Gastroesophageal sphincter (tissue), 4 donors: ENCODE measurements at regions not wholly inside any gene's neighbourhood (a gene's known extent, or its start where the extent isn't known, plus 50 kb on each side); places are given as distances from the start of the nearest gene placed in this dataset.

ENCODE experiments used
- ATAC-seq: fragments of 150-250 bp; one replicate; pipeline ENCODE4 v1.9.1; 2016; ENCODE audit warnings: mild to moderate bottlenecking, moderate library complexity
- H3K27ac ChIP-seq, 4 donors: fragments of 200-600 bp; sonication (generic) in 3 of 4; 1 replicate in 3 of 4; 2 replicates in 1 of 4; pipeline ENCODE4 v1.5.1; 2016 to 2019
- H3K27me3 ChIP-seq: fragments of 200-600 bp; sonication (generic); one replicate; pipeline ENCODE4 v1.5.1; 2019
- H3K36me3 ChIP-seq, 2 donors: fragments of 200-600 bp; sonication (generic); one replicate each; pipeline ENCODE4 v1.5.1; 2019; ENCODE audit warnings: control low read depth in 1 of 2
- H3K4me1 ChIP-seq, 3 donors: fragments of 200-600 bp; sonication (generic); 1 replicate in 2 of 3; 2 replicates in 1 of 3; pipeline ENCODE4 v1.5.1; 2016 to 2019; ENCODE audit warnings: control low read depth in 2 of 3
- H3K4me3 ChIP-seq, 2 donors: fragments of 200-600 bp; sonication (generic); one replicate each; pipeline ENCODE4 v1.5.1; 2019; ENCODE audit warnings: mild to moderate bottlenecking in 1 of 2, moderate library complexity in 1 of 2
- H3K9me3 ChIP-seq, 3 donors: fragments of 200-600 bp; sonication (generic); one replicate each; pipeline ENCODE4 v1.5.1; 2017 to 2019; ENCODE audit warnings: control low read depth in 2 of 3
- EP300 ChIP-seq: sonication (generic); formaldehyde crosslinking; IDR thresholded peaks from one replicate; pipeline ENCODE4 v1.6.1; 2017; ENCODE audit warnings: antibody characterized with exemption, mild to moderate bottlenecking
- POLR2A ChIP-seq, 2 donors: fragments of 450-650 bp; IDR thresholded peaks; one replicate each; pipeline ENCODE4 v1.6.1; 2017; ENCODE audit warnings: antibody characterized with exemption in 2 of 2, mild to moderate bottlenecking in 2 of 2, moderate library complexity in 1 of 2
- POLR2AphosphoS5 ChIP-seq: sonication (generic); formaldehyde crosslinking; IDR thresholded peaks from one replicate; pipeline ENCODE4 v1.6.1; 2017; ENCODE audit warnings: antibody characterized with exemption
- WGBS, 2 donors: methylation state at CpG; one replicate each; pipeline ENCODE4 v1.1.5; 2018; ENCODE audit warnings: low coverage in 1 of 2; 5-methylcytosine and 5-hydroxymethylcytosine counted together
- TF ChIP-seq, protein P1 (sequence below), 4 experiments: fragments of 200-600 bp in 2 of 4; fragments of 450-650 bp in 2 of 4; sonication (generic) in 1 of 4; IDR thresholded peaks; one replicate each; pipeline ENCODE4 v1.5.1; 2017 to 2019; ENCODE audit warnings: antibody characterized with exemption in 4 of 4, mild to moderate bottlenecking in 2 of 4, moderate library complexity in 2 of 4

- Histone ChIP-seq H3K27me3 (no peaks in the 10 kb centered on the region), H3K4me3 (no peak overlapping the region), H3K9me3 (no peaks in the 10 kb centered on the region), H3K36me3 (no peaks in the 10 kb centered on the region), H3K27ac (no peak overlapping the region), H3K4me1 (no peaks in the 10 kb centered on the region)
- no peak for TF ChIP-seq POLR2A (IDR thresholded peaks at IDR 0.05)
- TF ChIP-seq, protein P1, sequence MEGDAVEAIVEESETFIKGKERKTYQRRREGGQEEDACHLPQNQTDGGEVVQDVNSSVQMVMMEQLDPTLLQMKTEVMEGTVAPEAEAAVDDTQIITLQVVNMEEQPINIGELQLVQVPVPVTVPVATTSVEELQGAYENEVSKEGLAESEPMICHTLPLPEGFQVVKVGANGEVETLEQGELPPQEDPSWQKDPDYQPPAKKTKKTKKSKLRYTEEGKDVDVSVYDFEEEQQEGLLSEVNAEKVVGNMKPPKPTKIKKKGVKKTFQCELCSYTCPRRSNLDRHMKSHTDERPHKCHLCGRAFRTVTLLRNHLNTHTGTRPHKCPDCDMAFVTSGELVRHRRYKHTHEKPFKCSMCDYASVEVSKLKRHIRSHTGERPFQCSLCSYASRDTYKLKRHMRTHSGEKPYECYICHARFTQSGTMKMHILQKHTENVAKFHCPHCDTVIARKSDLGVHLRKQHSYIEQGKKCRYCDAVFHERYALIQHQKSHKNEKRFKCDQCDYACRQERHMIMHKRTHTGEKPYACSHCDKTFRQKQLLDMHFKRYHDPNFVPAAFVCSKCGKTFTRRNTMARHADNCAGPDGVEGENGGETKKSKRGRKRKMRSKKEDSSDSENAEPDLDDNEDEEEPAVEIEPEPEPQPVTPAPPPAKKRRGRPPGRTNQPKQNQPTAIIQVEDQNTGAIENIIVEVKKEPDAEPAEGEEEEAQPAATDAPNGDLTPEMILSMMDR (IDR thresholded peaks at IDR 0.05) = no peak
- TF ChIP-seq EP300 = no peak
- no peak for TF ChIP-seq POLR2AphosphoS5
- no peak for ATAC-seq
Observed at GRCh38 chr7:54129035-54129434, 413.1 kb upstream of the VSTM2A start.

DNA sequence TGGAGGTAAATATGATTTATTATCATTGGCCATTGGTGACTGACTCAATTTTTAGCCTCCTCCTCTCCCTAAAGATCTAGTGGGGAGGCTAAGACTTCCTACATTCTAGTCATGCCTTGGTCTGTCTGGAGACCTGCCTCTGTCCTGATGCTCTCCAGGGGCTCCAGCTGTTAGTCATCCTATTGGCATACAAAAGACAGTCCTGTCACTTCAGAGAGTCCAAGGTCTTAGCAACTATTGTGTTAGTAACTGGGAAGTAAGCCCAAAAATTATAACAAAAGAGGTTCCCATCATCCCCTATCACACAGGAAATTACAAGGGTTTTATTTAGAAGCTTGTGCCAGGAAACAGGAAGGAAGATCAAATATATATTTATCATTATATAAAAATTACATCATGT lies 400.6 kb upstream of the VSTM2A start:
- no peaks in the 10 kb centered on the region for H3K36me3 ChIP-seq
- no peak overlapping the region for H3K27ac ChIP-seq
- no peaks in the 10 kb centered on the region for H3K27me3 ChIP-seq
- no peaks in the 10 kb centered on the region for H3K9me3 ChIP-seq
- H3K4me1 ChIP-seq = no peaks in the 10 kb centered on the region
- no peak overlapping the region for H3K4me3 ChIP-seq
- no peak for TF ChIP-seq POLR2A (IDR thresholded peaks at IDR 0.05)
- no peak for TF ChIP-seq EP300
- no peak for TF ChIP-seq POLR2AphosphoS5
- TF ChIP-seq, protein P1 (IDR thresholded peaks at IDR 0.05) = no peak
- ATAC-seq = no peak

GRCh38 chr7:54145716-54146115 lies 396.5 kb upstream of the VSTM2A start:
- Histone ChIP-seq H3K9me3 (no peaks in the 10 kb centered on the region), H3K4me1 (no peaks in the 10 kb centered on the region), H3K4me3 (no peak overlapping the region), H3K27ac (no peak overlapping the region), H3K36me3 (no peaks in the 10 kb centered on the region), H3K27me3 (no peaks in the 10 kb centered on the region)
- ATAC-seq = no peak
- 60 to 100% methylated on average over 2 to 6 of the region's 8 CpGs for WGBS, 2 donors
- no peak for TF ChIP-seq POLR2A (IDR thresholded peaks at IDR 0.05)
- TF ChIP-seq, protein P1 (IDR thresholded peaks at IDR 0.05) = no peak
- no peak for TF ChIP-seq POLR2AphosphoS5
- TF ChIP-seq EP300 = no peak

DNA sequence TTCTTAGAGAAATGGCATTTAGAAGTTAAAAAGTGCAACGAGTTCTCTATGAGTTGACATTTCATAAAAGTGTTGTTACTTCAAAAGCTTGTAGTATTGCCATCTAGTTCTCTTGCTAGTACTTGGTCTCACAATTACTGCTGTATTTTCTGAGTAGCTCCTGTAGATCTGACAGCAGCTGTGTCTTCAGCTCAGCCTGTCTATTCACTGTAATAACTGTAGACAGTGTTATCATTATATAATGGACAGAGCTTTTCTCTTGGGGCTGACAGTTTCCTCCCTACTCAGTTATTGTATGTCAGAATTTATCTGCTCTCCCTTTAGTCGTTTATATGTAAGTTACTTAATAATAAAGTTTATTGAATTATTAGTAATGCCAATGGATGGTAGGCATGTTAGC lies 388.7 kb upstream of the VSTM2A start:
- Histone ChIP-seq H3K27ac (no peak overlapping the region), H3K4me3 (no peak overlapping the region), H3K9me3 (no peaks in the 10 kb centered on the region), H3K4me1 (no peaks in the 10 kb centered on the region), H3K27me3 (no peaks in the 10 kb centered on the region), H3K36me3 (no peaks in the 10 kb centered on the region)
- TF ChIP-seq POLR2AphosphoS5 (no peak), EP300 (no peak), POLR2A (IDR thresholded peaks at IDR 0.05) (no peak)
- TF ChIP-seq, protein P1 (IDR thresholded peaks at IDR 0.05) = no peak
- ATAC-seq = no peak
- WGBS, 2 donors = 33 to 39% methylated on average over 2 of the region's 2 CpGs

- Histone ChIP-seq H3K36me3 (no peaks in the 10 kb centered on the region), H3K27ac (no peak overlapping the region), H3K27me3 (no peaks in the 10 kb centered on the region), H3K4me1 (no peaks in the 10 kb centered on the region), H3K9me3 (no peaks in the 10 kb centered on the region), H3K4me3 (no peak overlapping the region)
- TF ChIP-seq POLR2AphosphoS5 (no peak), EP300 (no peak), POLR2A (IDR thresholded peaks at IDR 0.05) (no peak)
- TF ChIP-seq, protein P1 (IDR thresholded peaks at IDR 0.05) = no peak
- WGBS, 2 donors = 63 to 67% methylated on average over 2 of the region's 2 CpGs
- ATAC-seq = no peak
Observed at GRCh38 chr7:54159088-54159487, 383.1 kb upstream of the VSTM2A start.
